MCF 10A (cell line): ENCODE measurements at regions not wholly inside any gene's neighbourhood (a gene's known extent, or its start where the extent isn't known, plus 50 kb on each side); places are given as distances from the start of the nearest gene placed in this dataset.

ENCODE experiments used
- BruUV-seq: library from RNA; stranded (reverse); fragments of 400-500 nt; replicated peaks from 2 replicates; lab custom pipeline; 2021; lab: Mats Ljungman, UMichigan
- CTCF ChIA-PET: fragments of 300-600 bp; sonication (Branson Sonifier 250); formaldehyde crosslinking; extraction: SDS; loops from one replicate; lab custom pipeline; 2021; ENCODE audit warnings: antibody characterized with exemption, inconsistent platforms; lab: Yijun Ruan, JAX
- POLR2A ChIA-PET: fragments of 300-600, 350-650 bp; sonication (Branson Sonifier 250); formaldehyde crosslinking; extraction: SDS; loops from one replicate; lab custom pipeline; 2020; ENCODE audit warnings: antibody characterized with exemption, inconsistent platforms; lab: Yijun Ruan, JAX
- DNase-seq: peaks from one replicate; pipeline ENCODE4 v3.0.0-alpha.2; 2018; ENCODE audit not compliant: unreplicated experiment
- H3K27ac Mint-ChIP-seq: one replicate; pipeline ENCODE4 v1.8.0; 2022; ENCODE audit warnings: mild to moderate bottlenecking, low read depth, mixed read lengths; ENCODE audit not compliant: unreplicated experiment
- H3K27me3 Mint-ChIP-seq: one replicate; pipeline ENCODE4 v1.8.0; 2022; ENCODE audit warnings: mixed read lengths; ENCODE audit not compliant: insufficient read depth, unreplicated experiment
- H3K36me3 Mint-ChIP-seq: one replicate; pipeline ENCODE4 v1.8.0; 2022; ENCODE audit warnings: mild to moderate bottlenecking, moderate library complexity, mixed read lengths; ENCODE audit not compliant: insufficient read depth, unreplicated experiment
- H3K4me1 Mint-ChIP-seq: one replicate; pipeline ENCODE4 v1.8.0; 2022; ENCODE audit warnings: mixed read lengths; ENCODE audit not compliant: insufficient read depth, unreplicated experiment
- H3K4me3 Mint-ChIP-seq: one replicate; pipeline ENCODE4 v1.8.0; 2022; ENCODE audit warnings: mild to moderate bottlenecking, moderate library complexity, mixed read lengths; ENCODE audit not compliant: unreplicated experiment
- H3K9me3 Mint-ChIP-seq: one replicate; pipeline ENCODE4 v1.8.0; 2022; ENCODE audit warnings: mixed read lengths; ENCODE audit not compliant: unreplicated experiment
- CTCF ChIP-seq: fragments of 200-600 bp; IDR thresholded peaks from one replicate; pipeline ENCODE4 v1.8.0; 2022; ENCODE audit warnings: antibody characterized with exemption, mild to moderate bottlenecking; ENCODE audit not compliant: unreplicated experiment
- intact Hi-C: fragments of 100-400 bp; cut with micrococcal nuclease; formaldehyde crosslinking; loops from 2 replicates; pipeline ENCODE4 v1.14.1; 2022

- intact Hi-C loops, result no loop called here
- TF ChIP-seq CTCF, result no peak
- H3K4me3 Mint-ChIP-seq, result no peak overlapping the region
- H3K9me3 Mint-ChIP-seq, result no peaks in the 10 kb centered on the region
- DNase-seq, result no peak
- POLR2A ChIA-PET, result interaction anchor here (0.9 to 1.6 kb wide), 2 partner anchors 12 to 17 kb away, joined by 3 to 4 read pairs; no protein-coding TSS in a partner anchor
- no TSS peak for BruUV-seq
- CTCF ChIA-PET, result interaction anchor here (0.7 kb wide), 1 partner anchor 20 kb away, joined by 4 read pairs; no protein-coding TSS in a partner anchor
- H3K4me1 Mint-ChIP-seq, result no peaks in the 10 kb centered on the region
- no peaks in the 10 kb centered on the region for H3K36me3 Mint-ChIP-seq
- H3K27ac Mint-ChIP-seq, result no peak overlapping the region
- no peaks in the 10 kb centered on the region for H3K27me3 Mint-ChIP-seq
Measured at GRCh38 chr10:84685047-84685660, 356.8 kb downstream of the CCSER2 start.

- H3K4me1 Mint-ChIP-seq, result no peaks in the 10 kb centered on the region
- no peak for DNase-seq
- ChIA-PET POLR2A (no interaction called here), CTCF (interaction anchor here (0.7 kb wide), 1 partner anchor 13 kb away, joined by 3 read pairs; no protein-coding TSS in a partner anchor)
- H3K27me3 Mint-ChIP-seq, result no peaks in the 10 kb centered on the region
- TF ChIP-seq CTCF, result no peak
- intact Hi-C loops, result no loop called here
- no peaks in the 10 kb centered on the region for H3K36me3 Mint-ChIP-seq
- no peak overlapping the region for H3K4me3 Mint-ChIP-seq
- H3K27ac Mint-ChIP-seq, result no peak overlapping the region
- peaks cover 11% of the 10 kb centered on the region for H3K9me3 Mint-ChIP-seq
- no TSS peak for BruUV-seq
Measured at GRCh38 chr10:84693006-84693405, 364.6 kb downstream of the CCSER2 start.

GRCh38 chr10:84695902-84696301, 367.5 kb downstream of the CCSER2 start:
- Mint-ChIP-seq H3K9me3 (peaks cover 30% of the 10 kb centered on the region), H3K4me3 (no peak overlapping the region), H3K27me3 (no peaks in the 10 kb centered on the region), H3K27ac (no peak overlapping the region), H3K4me1 (no peaks in the 10 kb centered on the region), H3K36me3 (no peaks in the 10 kb centered on the region)
- ChIA-PET CTCF (interaction anchor here (1.3 to 1.4 kb wide), 2 partner anchors 12 to 39 kb away, joined by 3 to 5 read pairs; no protein-coding TSS in a partner anchor), POLR2A (no interaction called here)
- TF ChIP-seq CTCF, result no peak
- BruUV-seq, result no TSS peak
- DNase-seq, result no peak
- intact Hi-C loops, result no loop called here

GRCh38 chr10:84696610-84697009, 368.2 kb downstream of the CCSER2 start:
- H3K4me3 Mint-ChIP-seq, result no peak overlapping the region
- no peaks in the 10 kb centered on the region for H3K27me3 Mint-ChIP-seq
- no TSS peak for BruUV-seq
- DNase-seq, result no peak
- H3K27ac Mint-ChIP-seq, result no peak overlapping the region
- TF ChIP-seq CTCF, result no peak
- no peaks in the 10 kb centered on the region for H3K4me1 Mint-ChIP-seq
- ChIA-PET CTCF (interaction anchor here (0.6 to 1.4 kb wide), 3 partner anchors 12 to 491 kb away, joined by 3 to 5 read pairs (median 3); no protein-coding TSS in a partner anchor), POLR2A (interaction anchor here (0.9 kb wide), 1 partner anchor 10 kb away, joined by 3 read pairs; no protein-coding TSS in a partner anchor)
- intact Hi-C loops, result no loop called here
- H3K9me3 Mint-ChIP-seq, result peaks cover 30% of the 10 kb centered on the region
- H3K36me3 Mint-ChIP-seq, result no peaks in the 10 kb centered on the region
